ENCODE measurements at regions not wholly inside any gene's neighbourhood (a gene's known extent, or its start where the extent isn't known, plus 50 kb on each side); places are given as distances from the start of the nearest gene placed in this dataset.

- DNase-seq = no peak
- Histone ChIP-seq H3K27me3 (ENCODE audit: insufficient read depth, low read length) (no peaks in the 10 kb centered on the region), H3K4me1 (ENCODE audit: insufficient read depth, low read length) (no peaks in the 10 kb centered on the region), H4K20me1 (ENCODE audit: control insufficient read depth, insufficient read depth, insufficient read length) (no peaks in the 10 kb centered on the region), H2BK20ac (ENCODE audit: low read depth, low read length, poor library complexity, severe bottlenecking) (no peak overlapping the region), H3K56ac (ENCODE audit: insufficient read length, low read depth, low read length) (no peak overlapping the region), H2BK15ac (ENCODE audit: low read depth, low read length) (no peak overlapping the region), H2AK5ac (ENCODE audit: insufficient read length, low read length) (no peak overlapping the region), H2BK12ac (ENCODE audit: insufficient read length, low read depth, low read length) (no peak overlapping the region), H3K18ac (ENCODE audit: insufficient read length, low read depth, low read length) (no peak overlapping the region), H3K4me2 (ENCODE audit: insufficient read depth, insufficient read length, low read length) (no peak overlapping the region), H4K8ac (replicated peaks; ENCODE audit: insufficient read length, low read depth, low read length) (no peak overlapping the region), H3T11ph (ENCODE audit: low read length) (no peak overlapping the region), H3K23ac (ENCODE audit: insufficient read length, low read depth, low read length) (no peak overlapping the region), H2BK120ac (ENCODE audit: low read depth, low read length, poor library complexity, severe bottlenecking) (no peak overlapping the region), H3K79me2 (ENCODE audit: insufficient read depth, low read length) (no peaks in the 10 kb centered on the region), H3K79me1 (ENCODE audit: insufficient read depth, low read depth, low read length, poor library complexity, severe bottlenecking) (no peaks in the 10 kb centered on the region), H3K27ac (ENCODE audit: insufficient read length, low read depth, low read length) (no peak overlapping the region), H4K91ac (ENCODE audit: insufficient read length, low read depth, low read length) (no peak overlapping the region), H4K5ac (ENCODE audit: insufficient read length, low read depth, low read length) (no peak overlapping the region), H2AFZ (ENCODE audit: low read length) (no peak overlapping the region), H2BK5ac (ENCODE audit: insufficient read length, low read length) (no peak overlapping the region), H3K23me2 (ENCODE audit: insufficient read length, low read depth, low read length, poor library complexity, severe bottlenecking) (no peaks in the 10 kb centered on the region), H3K4ac (ENCODE audit: low read depth, low read length) (no peak overlapping the region), H3K9me3 (ENCODE audit: control insufficient read depth, low read depth, low read length) (no peaks in the 10 kb centered on the region), H3K14ac (ENCODE audit: insufficient read depth, low read length) (no peak overlapping the region), H3K9ac (ENCODE audit: extremely low read depth, insufficient read length, low read length) (no peak overlapping the region)
- TF ChIP-seq CTCF (conservative IDR thresholded peaks at IDR 0.05) = no peak
- H3K36me3 Mint-ChIP-seq (ENCODE audit: insufficient read depth in 1 of 3, low read depth in 3 of 3) = peaks cover 5 to 26% (median 13%) of the 10 kb centered on the region in 3 experiments; a peak in 6 of 7 replicates
- no peak overlapping the region for H3K27ac Mint-ChIP-seq
- peaks cover 34 to 38% of the 10 kb centered on the region in 2 experiments for H3K9me3 Mint-ChIP-seq
- no peaks in the 10 kb centered on the region for H3K27me3 Mint-ChIP-seq (ENCODE audit: low read depth)
- no peaks in the 10 kb centered on the region for H3K4me1 Mint-ChIP-seq
- H3K4me3 Mint-ChIP-seq = no peak overlapping the region
Observed at GRCh38 chr5:56396634-56397033, 163.5 kb upstream of the ANKRD55 start.

All from H9 (cell line).